ENCODE measurements at regions not wholly inside any gene's neighbourhood (a gene's known extent, or its start where the extent isn't known, plus 50 kb on each side); places are given as distances from the start of the nearest gene placed in this dataset.

DNA sequence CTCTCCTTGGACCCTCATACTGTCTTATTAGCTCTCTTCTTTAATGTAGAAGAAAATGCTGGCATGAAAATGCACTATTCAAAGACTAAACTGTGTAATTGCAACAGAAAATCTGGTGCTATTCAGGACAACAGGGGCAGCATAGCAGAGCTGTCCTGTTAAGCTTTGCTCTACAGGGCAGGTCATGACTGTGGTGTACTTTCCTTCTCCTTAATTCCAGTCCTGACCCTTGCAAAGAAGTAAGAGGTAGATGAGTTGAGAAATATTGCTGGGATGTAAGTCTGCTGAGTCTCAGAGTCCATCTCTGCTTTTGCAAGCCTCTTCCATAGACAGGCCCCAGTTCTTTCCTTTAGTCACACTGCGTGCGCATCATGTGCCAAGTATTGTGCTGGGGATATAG, 52.6 kb upstream of the STK38L start:
- TF ChIP-seq, protein P1, sequence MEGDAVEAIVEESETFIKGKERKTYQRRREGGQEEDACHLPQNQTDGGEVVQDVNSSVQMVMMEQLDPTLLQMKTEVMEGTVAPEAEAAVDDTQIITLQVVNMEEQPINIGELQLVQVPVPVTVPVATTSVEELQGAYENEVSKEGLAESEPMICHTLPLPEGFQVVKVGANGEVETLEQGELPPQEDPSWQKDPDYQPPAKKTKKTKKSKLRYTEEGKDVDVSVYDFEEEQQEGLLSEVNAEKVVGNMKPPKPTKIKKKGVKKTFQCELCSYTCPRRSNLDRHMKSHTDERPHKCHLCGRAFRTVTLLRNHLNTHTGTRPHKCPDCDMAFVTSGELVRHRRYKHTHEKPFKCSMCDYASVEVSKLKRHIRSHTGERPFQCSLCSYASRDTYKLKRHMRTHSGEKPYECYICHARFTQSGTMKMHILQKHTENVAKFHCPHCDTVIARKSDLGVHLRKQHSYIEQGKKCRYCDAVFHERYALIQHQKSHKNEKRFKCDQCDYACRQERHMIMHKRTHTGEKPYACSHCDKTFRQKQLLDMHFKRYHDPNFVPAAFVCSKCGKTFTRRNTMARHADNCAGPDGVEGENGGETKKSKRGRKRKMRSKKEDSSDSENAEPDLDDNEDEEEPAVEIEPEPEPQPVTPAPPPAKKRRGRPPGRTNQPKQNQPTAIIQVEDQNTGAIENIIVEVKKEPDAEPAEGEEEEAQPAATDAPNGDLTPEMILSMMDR (conservative IDR thresholded peaks at IDR 0.05): no peak
- Mint-ChIP-seq H3K9me3 (peaks cover 2% of the 10 kb centered on the region), H3K27me3 (ENCODE audit: low read depth) (no peaks in the 10 kb centered on the region), H3K27ac (ENCODE audit: unreplicated experiment) (no peak overlapping the region), H3K4me3 (no peak overlapping the region), H3K36me3 (ENCODE audit: low read depth) (no peaks in the 10 kb centered on the region), H3K4me1 (peaks cover 9% of the 10 kb centered on the region)
- no peak for DNase-seq (ENCODE audit: low read depth, low spot score)

DNA sequence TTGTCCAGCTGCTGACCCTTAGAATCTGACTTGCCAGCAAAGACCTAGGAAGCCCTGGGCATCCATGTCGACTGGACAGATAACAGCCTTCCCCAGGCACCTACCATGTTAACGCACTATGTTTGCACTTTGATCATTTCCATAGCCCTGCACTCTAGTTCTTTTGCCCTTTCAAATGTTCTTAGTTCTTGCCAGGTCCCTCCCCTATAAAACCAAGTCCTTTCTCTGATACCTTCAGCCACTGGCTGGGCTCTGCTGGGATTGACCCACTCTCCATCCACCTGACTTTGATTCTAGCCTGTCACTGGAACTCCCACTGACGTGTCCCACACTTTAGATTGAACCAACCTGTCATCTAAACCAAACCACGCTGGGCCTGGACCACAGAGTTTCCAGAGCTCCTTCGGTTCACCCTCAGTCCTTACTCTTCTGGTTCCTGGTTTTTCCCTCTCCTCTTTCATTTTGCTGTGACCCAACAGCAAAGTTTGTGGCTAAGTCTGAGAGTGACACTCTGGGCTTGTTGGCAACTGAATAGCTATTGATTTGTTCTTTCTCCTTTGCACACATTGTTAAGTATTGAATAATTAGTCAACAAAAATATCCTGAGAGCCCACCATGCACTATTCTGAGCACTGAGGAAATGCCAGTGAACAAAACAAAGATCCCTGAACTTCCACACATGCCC, 51.8 kb upstream of the STK38L start:
- no peaks in the 10 kb centered on the region for H3K27me3 Mint-ChIP-seq (ENCODE audit: low read depth)
- DNase-seq (ENCODE audit: low read depth, low spot score): no peak
- no peaks in the 10 kb centered on the region for H3K36me3 Mint-ChIP-seq (ENCODE audit: low read depth)
- H3K9me3 Mint-ChIP-seq: peaks cover 2% of the 10 kb centered on the region
- peak overlapping the region; percentile 10 for H3K27ac Mint-ChIP-seq (ENCODE audit: unreplicated experiment)
- H3K4me3 Mint-ChIP-seq: no peak overlapping the region
- TF ChIP-seq, protein P1 (conservative IDR thresholded peaks at IDR 0.05): no peak
- peaks cover 9% of the 10 kb centered on the region for H3K4me1 Mint-ChIP-seq

DNA sequence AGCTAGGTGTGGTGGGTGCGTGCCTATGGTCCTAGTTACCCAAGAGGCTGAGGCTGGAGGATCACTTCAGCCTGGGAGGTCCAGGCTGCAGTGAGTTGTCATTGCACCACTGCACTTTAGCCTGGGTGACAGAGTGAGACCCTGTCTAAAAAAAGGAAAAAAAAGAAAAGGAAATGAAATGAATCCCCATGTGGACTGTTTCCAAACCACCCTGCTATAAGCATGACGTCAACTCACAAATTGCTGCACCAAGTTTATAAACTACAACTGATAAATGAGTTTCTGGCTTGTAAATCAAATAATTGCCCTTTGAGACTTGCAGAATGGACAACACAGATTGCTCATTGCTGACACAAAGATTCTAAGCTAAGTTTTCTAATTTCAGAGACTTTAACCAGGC, 51.0 kb upstream of the STK38L start:
- DNase-seq (ENCODE audit: low read depth, low spot score): no peak
- Mint-ChIP-seq H3K4me3 (no peak overlapping the region), H3K4me1 (peaks cover 9% of the 10 kb centered on the region), H3K9me3 (peaks cover 2% of the 10 kb centered on the region), H3K36me3 (ENCODE audit: low read depth) (no peaks in the 10 kb centered on the region), H3K27ac (ENCODE audit: unreplicated experiment) (no peak overlapping the region), H3K27me3 (ENCODE audit: low read depth) (no peaks in the 10 kb centered on the region)
- TF ChIP-seq, protein P1 (conservative IDR thresholded peaks at IDR 0.05): no peak

DNA sequence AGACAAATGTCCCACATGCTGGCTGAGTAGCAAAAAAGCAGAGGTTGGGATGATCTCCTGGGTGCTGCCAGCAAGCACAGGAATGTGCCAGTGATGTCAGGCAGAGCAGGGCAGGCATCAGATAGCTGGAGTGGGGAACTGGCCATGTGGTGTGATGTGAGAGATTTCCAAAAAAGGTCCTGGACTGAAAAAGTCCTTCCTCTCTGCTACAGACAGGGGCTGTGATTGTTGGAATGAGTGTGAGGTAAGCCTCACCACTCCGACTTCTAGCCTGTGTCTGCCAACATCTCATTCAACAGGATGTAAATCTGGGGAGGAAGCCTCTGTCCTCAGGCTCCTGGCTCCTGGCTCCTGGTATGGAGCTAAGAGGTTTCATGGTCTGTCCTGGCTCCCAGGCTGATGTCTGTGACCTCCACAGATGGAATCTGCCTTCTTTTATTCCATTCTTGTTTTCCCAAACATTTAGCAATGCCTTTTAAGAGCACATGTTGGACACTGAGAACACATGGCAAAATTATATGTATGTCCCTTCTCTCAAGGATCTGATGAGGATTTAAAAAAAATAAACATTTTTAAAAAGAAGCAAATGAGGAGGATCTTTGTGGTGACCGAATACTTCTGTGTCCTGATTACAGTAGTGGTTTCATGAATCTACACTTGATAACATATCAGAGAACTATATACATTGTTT, 50.1 kb upstream of the STK38L start:
- Mint-ChIP-seq H3K4me3 (no peak overlapping the region), H3K27me3 (ENCODE audit: low read depth) (no peaks in the 10 kb centered on the region), H3K9me3 (peaks cover 2% of the 10 kb centered on the region), H3K27ac (ENCODE audit: unreplicated experiment) (no peak overlapping the region), H3K4me1 (peaks cover 9% of the 10 kb centered on the region), H3K36me3 (ENCODE audit: low read depth) (no peaks in the 10 kb centered on the region)
- no peak for DNase-seq (ENCODE audit: low read depth, low spot score)
- TF ChIP-seq, protein P1 (conservative IDR thresholded peaks at IDR 0.05): no peak

All from neural crest cell (in vitro differentiated cells).